ENCODE measurements at regions not wholly inside any gene's neighbourhood (a gene's known extent, or its start where the extent isn't known, plus 50 kb on each side); places are given as distances from the start of the nearest gene placed in this dataset.
"Not testable (repeated sequence)": the region's sequence is repeated elsewhere in the genome, so short reads cannot be mapped to it uniquely, and the experiment has no call there.

DNA sequence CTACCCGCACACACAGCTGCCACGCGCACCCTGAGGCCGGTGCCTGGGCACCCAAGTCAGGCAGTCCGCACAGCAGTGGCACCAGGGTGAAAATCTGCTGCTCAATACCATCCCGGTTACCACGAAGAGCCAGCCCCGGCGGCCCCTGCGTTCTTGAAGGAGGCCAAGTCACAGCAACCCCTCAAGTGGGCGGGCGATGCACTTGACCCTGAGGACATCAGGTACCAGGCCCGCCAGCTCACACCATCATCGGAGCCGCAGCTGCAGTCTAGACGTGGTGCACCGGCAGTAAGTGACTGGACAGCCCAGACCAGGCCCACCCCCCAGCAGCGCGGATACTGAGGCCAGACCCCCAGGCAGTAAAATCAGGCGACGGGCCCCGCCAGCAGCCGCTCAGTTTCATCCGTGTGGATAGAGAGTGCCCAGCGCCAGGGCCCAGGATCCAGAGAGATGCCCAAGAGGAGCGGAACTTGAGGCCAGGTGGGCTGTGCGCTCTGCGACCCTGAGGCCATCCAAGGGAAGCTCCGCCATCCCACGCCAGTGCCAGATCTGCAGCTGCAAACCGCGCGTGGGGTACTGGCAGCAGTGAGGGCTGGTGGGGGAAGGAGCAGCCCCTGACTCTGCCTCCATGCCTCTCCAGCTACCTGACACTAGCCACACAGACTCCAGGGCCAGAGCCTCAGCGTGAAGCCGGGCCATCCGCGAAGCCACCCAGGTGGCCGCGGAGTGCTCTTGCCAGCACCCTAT lies 1214.2 kb downstream of the FOXD4L5 start:
- not testable (repeated sequence) for TF ChIP-seq EZH2phosphoT487 (IDR thresholded peaks at IDR 0.05; ENCODE audit: borderline replicate concordance, low read depth); CHD2 (IDR thresholded peaks at IDR 0.05; ENCODE audit: low read length, partially characterized antibody); USF1 (IDR thresholded peaks at IDR 0.05; ENCODE audit: borderline replicate concordance, low read depth); MAX (IDR thresholded peaks at IDR 0.05; ENCODE audit: low read depth); POLR2AphosphoS5 (IDR thresholded peaks at IDR 0.05; ENCODE audit: low read depth, low read length); FOXJ3 (CRISPR knock-in tag; IDR thresholded peaks at IDR 0.05); EP300 (IDR thresholded peaks at IDR 0.05; ENCODE audit: borderline replicate concordance in 1 of 2, low read depth in 1 of 2, low read length in 1 of 2); RAD21 (IDR thresholded peaks at IDR 0.05; ENCODE audit: low read length)
- TF ChIP-seq, protein P1, sequence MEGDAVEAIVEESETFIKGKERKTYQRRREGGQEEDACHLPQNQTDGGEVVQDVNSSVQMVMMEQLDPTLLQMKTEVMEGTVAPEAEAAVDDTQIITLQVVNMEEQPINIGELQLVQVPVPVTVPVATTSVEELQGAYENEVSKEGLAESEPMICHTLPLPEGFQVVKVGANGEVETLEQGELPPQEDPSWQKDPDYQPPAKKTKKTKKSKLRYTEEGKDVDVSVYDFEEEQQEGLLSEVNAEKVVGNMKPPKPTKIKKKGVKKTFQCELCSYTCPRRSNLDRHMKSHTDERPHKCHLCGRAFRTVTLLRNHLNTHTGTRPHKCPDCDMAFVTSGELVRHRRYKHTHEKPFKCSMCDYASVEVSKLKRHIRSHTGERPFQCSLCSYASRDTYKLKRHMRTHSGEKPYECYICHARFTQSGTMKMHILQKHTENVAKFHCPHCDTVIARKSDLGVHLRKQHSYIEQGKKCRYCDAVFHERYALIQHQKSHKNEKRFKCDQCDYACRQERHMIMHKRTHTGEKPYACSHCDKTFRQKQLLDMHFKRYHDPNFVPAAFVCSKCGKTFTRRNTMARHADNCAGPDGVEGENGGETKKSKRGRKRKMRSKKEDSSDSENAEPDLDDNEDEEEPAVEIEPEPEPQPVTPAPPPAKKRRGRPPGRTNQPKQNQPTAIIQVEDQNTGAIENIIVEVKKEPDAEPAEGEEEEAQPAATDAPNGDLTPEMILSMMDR (IDR thresholded peaks at IDR 0.05), result not testable (repeated sequence)

Measured in SK-N-SH (cell line).